Common myeloid progenitor, CD34-positive (primary cell): ENCODE measurements at regions not wholly inside any gene's neighbourhood (a gene's known extent, or its start where the extent isn't known, plus 50 kb on each side); places are given as distances from the start of the nearest gene placed in this dataset.

ENCODE experiments used
- CTCF ChIA-PET: fragments of 350-600 bp; sonication (Branson Sonifier 250); formaldehyde crosslinking; loops from one replicate; lab custom pipeline; 2021; ENCODE audit warnings: antibody characterized with exemption; lab: Charles Lee
- POLR2A ChIA-PET: fragments of 350-600 bp; sonication (Branson Sonifier 250); formaldehyde crosslinking; loops from one replicate; lab custom pipeline; 2021; ENCODE audit warnings: antibody characterized with exemption; lab: Charles Lee
- DNase-seq, 3 donors: peaks; one replicate each; pipeline versions ENCODE4 v3.0.0 to v3.0.0-alpha.2; 2013
- H3K27ac ChIP-seq, 2 experiments: 1 replicate in 1 of 2; 2 replicates in 1 of 2; pipeline ENCODE4 v1.7.0; 2013; ENCODE audit warnings: inconsistent platforms in 2 of 2, low read length in 2 of 2, mild to moderate bottlenecking in 2 of 2, low read depth in 1 of 2, moderate library complexity in 1 of 2; ENCODE audit not compliant: severe bottlenecking in 2 of 2, insufficient read depth in 1 of 2, poor library complexity in 1 of 2
- H3K27me3 ChIP-seq, 5 experiments: replicated peaks in 2 of 5; 1 replicate in 3 of 5; 2 replicates in 2 of 5; pipeline versions ENCODE4 v1.6.1 to v1.7.0; 2013; ENCODE audit warnings: low read length in 4 of 5, mild to moderate bottlenecking in 2 of 5, moderate library complexity in 2 of 5, inconsistent platforms in 1 of 5; ENCODE audit not compliant: insufficient read depth in 5 of 5, control insufficient read depth in 4 of 5
- H3K36me3 ChIP-seq, 4 experiments: 1 replicate in 2 of 4; 2 replicates in 2 of 4; pipeline versions ENCODE4 v1.6.1 to v1.7.0; 2013; ENCODE audit warnings: low read length in 3 of 4, control low read depth in 1 of 4, mild to moderate bottlenecking in 1 of 4; ENCODE audit not compliant: control insufficient read depth in 4 of 4, insufficient read depth in 4 of 4
- H3K4me1 ChIP-seq, 4 experiments: 1 replicate in 3 of 4; 2 replicates in 1 of 4; pipeline versions ENCODE4 v1.6.1 to v1.7.1; 2013; ENCODE audit warnings: low read length in 3 of 4, mild to moderate bottlenecking in 3 of 4, control low read depth in 1 of 4, inconsistent platforms in 1 of 4, moderate library complexity in 1 of 4; ENCODE audit not compliant: control insufficient read depth in 4 of 4, insufficient read depth in 4 of 4; ENCODE audit errors: control extremely low read depth in 1 of 4
- H3K4me3 ChIP-seq, 7 experiments: 1 replicate in 4 of 7; 2 replicates in 3 of 7; pipeline versions ENCODE4 v1.5.1 to v1.7.0; 2013; ENCODE audit warnings: mild to moderate bottlenecking in 7 of 7, low read length in 6 of 7, moderate library complexity in 6 of 7, inconsistent platforms in 2 of 7, low read depth in 2 of 7, control low read depth in 1 of 7; ENCODE audit not compliant: insufficient read depth in 4 of 7, control insufficient read depth in 1 of 7; ENCODE audit errors: extremely low read depth in 1 of 7
- H3K9me3 ChIP-seq, 5 experiments: 1 replicate in 4 of 5; 2 replicates in 1 of 5; pipeline versions ENCODE4 v1.6.1 to v1.7.1; 2013; ENCODE audit warnings: low read length in 4 of 5, mild to moderate bottlenecking in 2 of 5, inconsistent platforms in 1 of 5, low read depth in 1 of 5, moderate library complexity in 1 of 5; ENCODE audit not compliant: control insufficient read depth in 4 of 5, insufficient read depth in 2 of 5; ENCODE audit errors: control extremely low read depth in 1 of 5
- WGBS: methylation state at CpG from one replicate; pipeline ENCODE4 v1.1.5; 2013; ENCODE audit not compliant: insufficient coverage; 5-methylcytosine and 5-hydroxymethylcytosine counted together

DNA sequence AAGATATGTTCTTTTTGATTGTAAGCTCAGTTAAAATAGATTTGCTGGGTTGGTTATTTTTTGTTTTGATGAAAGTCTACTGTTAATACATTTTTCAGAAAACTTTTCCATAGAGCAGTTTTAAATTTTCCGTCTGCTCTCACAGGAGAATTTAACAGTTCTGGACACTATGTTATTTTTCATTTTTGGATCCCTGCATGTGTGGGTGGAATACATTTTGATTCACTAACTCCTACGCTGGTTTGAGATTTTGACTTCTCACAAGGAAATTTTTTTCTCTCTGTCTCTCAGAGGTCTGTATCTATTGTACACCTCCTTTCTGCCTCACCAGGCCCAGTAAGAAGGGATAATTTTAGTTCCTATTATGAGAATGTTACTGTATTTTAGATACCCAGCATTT, 502.4 kb downstream of the CDH10 start:
- no CpG with 5 or more reads among the region's 2 CpGs for whole genome bisulfite sequencing
- Histone ChIP-seq H3K27ac (no peak overlapping the region), H3K36me3 (no peaks in the 10 kb centered on the region), H3K9me3 (no peaks in the 10 kb centered on the region), H3K27me3 (no peaks in the 10 kb centered on the region), H3K4me3 (no peak overlapping the region), H3K4me1 (no peaks in the 10 kb centered on the region)
- POLR2A ChIA-PET: no interaction called here
- CTCF ChIA-PET: interaction anchor here (0.7 kb wide), 1 partner anchor 25 kb away, joined by 3 read pairs; no protein-coding TSS in a partner anchor
- no peak for DNase-seq

DNA sequence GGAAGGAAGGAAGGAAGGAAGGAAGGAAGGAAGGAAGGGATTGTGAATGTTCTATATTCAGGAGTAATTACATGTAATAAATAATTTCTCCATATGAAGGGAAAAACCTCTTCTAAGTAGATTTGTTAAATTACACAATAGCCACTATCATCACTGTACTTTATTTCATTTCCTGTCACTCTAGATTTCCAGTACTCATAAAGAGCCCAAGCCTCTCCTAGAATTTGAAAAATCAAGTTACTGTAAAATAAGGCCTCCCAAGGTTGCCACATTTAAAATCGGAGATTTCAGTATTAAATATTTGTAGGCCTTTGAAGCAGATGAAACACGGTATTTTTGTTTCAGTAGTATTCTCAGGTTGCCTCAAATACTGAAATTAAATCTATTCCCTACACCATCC, 499.0 kb downstream of the CDH10 start:
- Histone ChIP-seq H3K27ac (no peak overlapping the region), H3K9me3 (no peaks in the 10 kb centered on the region), H3K4me3 (no peak overlapping the region), H3K4me1 (no peaks in the 10 kb centered on the region), H3K36me3 (no peaks in the 10 kb centered on the region), H3K27me3 (no peaks in the 10 kb centered on the region)
- no peak for DNase-seq
- ChIA-PET POLR2A (no interaction called here), CTCF (no interaction called here)
- WGBS: no CpG with 5 or more reads among the region's 2 CpGs

DNA sequence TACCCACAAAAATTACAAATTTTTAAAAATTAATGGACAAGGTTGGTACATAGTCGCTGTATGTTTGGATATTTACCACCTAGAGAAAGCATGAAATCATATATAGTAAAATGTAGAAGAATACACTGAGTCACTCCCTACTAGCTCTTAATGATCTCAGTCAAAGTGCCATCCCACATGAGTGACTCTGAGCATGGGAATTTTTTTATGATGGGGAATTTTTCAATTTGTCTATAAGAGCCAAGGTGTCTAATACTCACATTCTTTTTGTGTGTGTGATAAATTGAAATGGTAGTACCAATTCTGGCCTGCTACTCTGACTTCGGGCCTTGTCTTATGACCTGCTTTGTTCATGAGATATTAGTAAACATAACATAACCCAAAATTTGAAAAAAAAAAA, 483.2 kb downstream of the CDH10 start:
- no peak for DNase-seq
- no peaks in the 10 kb centered on the region for H3K27me3 ChIP-seq
- H3K9me3 ChIP-seq: no peaks in the 10 kb centered on the region
- H3K36me3 ChIP-seq: no peaks in the 10 kb centered on the region
- H3K4me1 ChIP-seq: no peaks in the 10 kb centered on the region
- POLR2A ChIA-PET: no interaction called here
- WGBS: no CpG with 5 or more reads among the region's 2 CpGs
- no peak overlapping the region for H3K4me3 ChIP-seq
- CTCF ChIA-PET: no interaction called here
- no peak overlapping the region for H3K27ac ChIP-seq

GRCh38 chr5:24162343-24162742, 482.4 kb downstream of the CDH10 start:
- no peaks in the 10 kb centered on the region for H3K36me3 ChIP-seq
- POLR2A ChIA-PET: no interaction called here
- H3K27ac ChIP-seq: no peak overlapping the region
- CTCF ChIA-PET: no interaction called here
- H3K4me3 ChIP-seq: no peak overlapping the region
- no peaks in the 10 kb centered on the region for H3K9me3 ChIP-seq
- H3K4me1 ChIP-seq: no peaks in the 10 kb centered on the region
- no peaks in the 10 kb centered on the region for H3K27me3 ChIP-seq
- DNase-seq: no peak

- 94% methylated on average over 2 of the region's 2 CpGs for WGBS
- ChIA-PET POLR2A (no interaction called here), CTCF (no interaction called here)
- DNase-seq: no peak
- Histone ChIP-seq H3K4me3 (no peak overlapping the region), H3K27me3 (no peaks in the 10 kb centered on the region), H3K36me3 (no peaks in the 10 kb centered on the region), H3K4me1 (no peaks in the 10 kb centered on the region), H3K9me3 (no peaks in the 10 kb centered on the region), H3K27ac (no peak overlapping the region)
Observed at GRCh38 chr5:24163091-24163490, 481.7 kb downstream of the CDH10 start.

GRCh38 chr5:24167806-24168205, 477.0 kb downstream of the CDH10 start:
- ChIA-PET POLR2A (no interaction called here), CTCF (interaction anchor here (0.6 kb wide), 1 partner anchor 26 kb away, joined by 3 read pairs; no protein-coding TSS in a partner anchor)
- Histone ChIP-seq H3K4me1 (no peaks in the 10 kb centered on the region), H3K27ac (no peak overlapping the region), H3K9me3 (no peaks in the 10 kb centered on the region), H3K36me3 (no peaks in the 10 kb centered on the region), H3K27me3 (no peaks in the 10 kb centered on the region), H3K4me3 (no peak overlapping the region)
- no peak for DNase-seq

GRCh38 chr5:24170026-24170425, 474.8 kb downstream of the CDH10 start:
- 99% methylated on average over 6 of the region's 16 CpGs for WGBS
- Histone ChIP-seq H3K27me3 (no peaks in the 10 kb centered on the region), H3K4me3 (no peak overlapping the region), H3K4me1 (no peaks in the 10 kb centered on the region), H3K9me3 (peaks cover 0 to 1% (median 0%) of the 10 kb centered on the region in 5 experiments), H3K36me3 (no peaks in the 10 kb centered on the region), H3K27ac (no peak overlapping the region)
- ChIA-PET POLR2A (no interaction called here), CTCF (no interaction called here)
- DNase-seq: peak in 1 of 3 donors; percentile 1
